HG03565 (cell line): ENCODE measurements at regions not wholly inside any gene's neighbourhood (a gene's known extent, or its start where the extent isn't known, plus 50 kb on each side); places are given as distances from the start of the nearest gene placed in this dataset.

Experiments
- ATAC-seq: cut with Tn5 transposase; IDR thresholded peaks from one replicate; pipeline ENCODE4 v1.9.1; 2021; ENCODE audit warnings: mild to moderate bottlenecking, moderate library complexity; ENCODE audit not compliant: unreplicated experiment

DNA sequence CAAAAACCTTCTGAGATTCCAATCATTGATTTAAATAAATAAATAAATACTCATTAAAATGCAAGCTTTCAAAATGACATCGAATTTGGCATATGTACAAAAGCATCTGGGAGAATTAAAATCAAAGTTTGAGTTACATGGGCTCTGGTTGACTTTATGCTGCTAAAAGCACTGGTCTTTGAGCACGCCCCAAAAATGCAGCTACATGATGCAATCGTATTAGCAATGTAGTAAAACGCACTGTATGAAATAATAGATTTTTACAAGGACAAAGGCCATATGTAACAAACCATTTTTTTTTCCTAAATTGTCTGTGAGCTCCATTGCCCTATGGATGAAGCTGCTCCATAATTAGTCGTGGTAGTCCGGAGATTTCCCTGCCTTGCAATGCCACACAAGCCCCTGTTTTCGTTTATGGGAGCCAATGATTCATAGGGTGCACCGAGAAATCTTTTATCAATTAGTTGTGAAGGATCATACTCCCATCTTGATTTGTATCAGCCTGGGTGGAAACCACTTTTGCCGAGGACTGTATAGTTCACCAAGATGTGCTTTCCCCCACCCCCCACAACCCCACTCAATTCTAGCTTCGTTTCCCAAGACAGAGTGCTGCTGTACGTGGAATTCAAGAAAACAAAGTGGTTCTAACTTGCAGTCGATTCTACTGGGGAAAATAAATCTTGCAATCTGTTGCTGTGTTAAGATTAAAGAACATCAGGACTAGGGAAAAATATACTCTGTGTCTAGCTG lies 268.4 kb downstream of the IRS1 start:
- ATAC-seq = no peak

GRCh38 chr2:226529556-226529955 lies 270.1 kb downstream of the IRS1 start:
- ATAC-seq = no peak

DNA sequence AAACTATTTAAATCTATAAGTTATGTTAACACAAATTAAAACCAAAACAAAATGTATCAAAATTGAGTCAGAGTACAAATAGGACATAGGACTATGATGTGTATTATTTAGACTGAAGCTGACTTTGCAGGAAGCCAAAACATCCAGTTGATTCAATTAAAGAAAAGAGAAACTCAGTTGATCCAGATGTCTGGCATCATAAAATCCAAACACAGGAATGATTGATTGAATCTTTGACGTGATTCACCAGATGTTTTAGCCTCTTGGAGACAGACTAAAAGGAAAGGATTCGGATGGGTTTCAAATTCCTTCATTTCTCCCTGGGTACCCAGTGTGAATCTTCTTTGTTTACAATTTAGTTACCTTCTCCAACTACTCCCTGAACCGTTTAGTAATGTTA lies 272.9 kb downstream of the IRS1 start:
- ATAC-seq = no peak

GRCh38 chr2:226524381-226524843 lies 275.2 kb downstream of the IRS1 start:
- no peak for ATAC-seq

DNA sequence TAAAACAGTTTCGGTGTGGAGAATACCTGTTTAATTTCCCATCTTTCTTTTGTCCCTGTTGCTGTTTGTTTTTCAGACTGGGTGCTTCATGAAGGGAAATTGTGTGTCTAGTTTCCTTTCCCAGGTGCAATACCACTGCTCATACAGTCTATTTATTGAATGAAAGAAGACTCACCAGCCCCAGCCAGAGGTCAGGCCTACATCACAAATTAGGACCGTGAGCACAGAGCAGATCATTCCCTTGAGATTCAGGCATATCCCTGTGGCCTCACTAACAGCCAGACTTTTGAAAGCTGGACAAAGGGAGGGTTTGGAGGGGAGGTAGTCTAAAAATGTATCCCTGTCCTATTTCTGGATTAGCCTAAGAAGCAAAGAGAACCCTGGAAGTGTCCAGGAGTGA lies 278.9 kb downstream of the IRS1 start:
- ATAC-seq = no peak

DNA sequence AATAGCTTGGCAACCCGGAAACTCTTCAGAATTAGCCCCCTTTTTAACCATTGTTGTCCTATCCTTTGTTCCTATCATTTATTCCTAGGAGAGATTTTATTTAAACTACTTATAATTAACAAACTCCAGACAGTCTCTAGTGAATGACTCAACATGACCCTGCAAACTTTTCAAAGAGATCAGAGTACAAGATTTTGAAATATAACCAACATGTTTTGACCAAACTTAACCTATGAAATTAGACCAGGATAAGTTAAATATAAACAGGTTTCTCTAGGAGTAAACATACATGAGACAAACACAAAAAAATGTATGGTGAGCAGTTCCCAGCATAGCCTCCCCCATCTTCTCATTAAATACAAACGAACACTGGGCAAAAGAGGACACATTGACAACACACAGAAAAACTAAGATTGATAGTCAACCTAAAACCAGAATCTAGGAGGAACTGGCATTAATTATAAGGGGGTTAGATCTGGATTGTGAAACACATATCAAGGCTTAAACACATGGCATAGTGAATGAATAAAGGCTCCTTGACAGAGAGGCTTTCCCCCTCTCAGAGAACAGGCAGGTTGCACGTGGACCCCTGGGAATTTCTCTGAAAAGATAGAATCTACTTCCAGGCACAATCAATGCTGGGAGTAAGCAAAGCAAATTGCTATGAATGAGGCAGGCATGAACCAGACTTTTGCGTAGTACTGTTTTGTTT lies 284.1 kb downstream of the IRS1 start:
- ATAC-seq = no peak

DNA sequence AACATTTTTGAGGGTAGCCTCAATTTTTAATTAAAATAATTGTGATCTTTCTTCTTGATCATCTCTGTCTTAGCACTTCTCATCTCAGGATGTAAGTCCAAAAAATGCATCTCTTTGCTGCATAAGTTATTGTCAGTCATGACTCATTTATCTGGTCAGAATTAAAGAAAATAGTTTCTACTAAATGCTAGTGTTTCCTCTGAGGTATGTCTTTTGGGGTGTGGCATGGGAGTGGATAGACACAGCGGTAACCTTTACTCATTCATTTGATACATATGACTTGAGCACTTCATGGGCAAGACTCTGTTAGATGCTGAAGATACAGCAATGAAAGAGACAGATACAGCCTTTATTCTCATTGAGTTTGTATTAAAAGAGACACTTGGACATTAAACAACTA lies 284.7 kb downstream of the IRS1 start:
- no peak for ATAC-seq

DNA sequence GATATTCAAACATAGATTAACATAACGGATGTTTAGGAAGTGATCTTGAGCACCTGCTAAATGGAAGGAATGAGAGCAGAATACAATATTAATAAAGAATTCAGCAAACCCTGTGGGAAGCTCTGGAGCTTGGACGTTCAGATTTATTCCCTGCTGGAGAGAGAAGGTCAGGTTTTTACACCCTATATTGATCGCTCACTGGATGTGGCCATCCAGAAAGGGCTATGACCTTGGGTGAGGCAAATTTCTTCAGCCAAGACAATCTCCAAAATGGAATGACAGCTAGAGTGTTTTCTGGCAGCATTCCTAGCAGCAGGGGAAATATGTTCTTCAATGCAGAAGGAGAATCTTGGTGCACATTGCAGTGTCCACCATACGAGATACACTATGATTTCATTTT lies 288.3 kb downstream of the IRS1 start:
- no peak for ATAC-seq

- ATAC-seq = no peak
Measured at GRCh38 chr2:226508683-226509082, 290.9 kb downstream of the IRS1 start.

DNA sequence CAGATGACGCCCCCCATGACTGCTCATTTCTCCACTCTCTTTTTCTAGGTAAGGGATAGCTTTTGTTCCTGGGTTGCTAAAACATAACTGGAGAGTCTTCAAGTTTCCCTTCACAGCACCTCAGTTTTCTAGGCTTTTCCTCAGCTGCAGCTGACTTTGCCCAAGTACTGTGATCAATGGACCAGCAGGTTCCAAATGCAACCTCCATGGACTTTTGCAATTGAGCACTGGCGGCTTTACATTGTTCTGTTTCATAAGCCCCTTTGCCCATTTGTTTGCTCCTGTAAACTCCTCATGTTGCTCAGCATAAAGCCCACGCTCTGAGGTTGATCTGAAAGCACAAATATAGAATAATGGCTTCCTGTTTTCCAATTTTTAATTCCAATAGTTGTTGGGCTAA lies 291.6 kb downstream of the IRS1 start:
- no peak for ATAC-seq

DNA sequence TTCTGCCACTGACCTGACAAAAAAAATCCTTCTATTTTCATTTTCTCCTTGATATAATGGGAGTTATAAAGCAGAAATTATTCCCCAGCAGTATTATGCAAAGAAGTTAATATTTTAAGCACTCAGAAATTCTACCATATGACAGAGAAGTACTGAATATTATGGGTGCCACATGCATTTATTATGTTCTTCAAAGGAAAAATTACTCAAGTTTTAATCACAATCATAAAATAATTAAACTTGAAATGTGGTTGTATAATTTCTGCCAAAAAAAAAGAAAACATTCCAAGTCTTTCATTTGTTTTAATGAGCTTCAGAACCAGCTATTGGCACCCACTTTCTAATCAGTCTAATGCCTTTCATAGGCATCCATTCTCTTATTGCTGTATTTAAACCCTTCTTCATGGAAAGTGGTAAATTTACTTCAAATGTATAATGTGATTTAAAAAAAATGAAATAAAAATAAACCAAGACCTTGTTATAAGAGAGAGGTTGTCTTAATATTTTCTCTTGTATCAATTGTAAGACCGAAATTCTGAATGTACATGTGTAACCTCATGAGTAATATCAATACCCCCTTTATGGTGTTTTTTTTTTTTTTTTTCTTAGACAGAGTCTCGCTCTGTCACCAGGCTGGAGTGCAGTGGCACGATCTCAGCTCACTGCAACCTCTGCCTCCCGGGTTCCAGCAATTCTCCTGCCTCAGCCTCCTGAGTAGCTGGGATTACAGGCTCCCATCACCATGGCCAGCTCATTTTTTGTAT lies 302.3 kb downstream of the IRS1 start:
- ATAC-seq = peak; percentile 71

GRCh38 chr2:226496273-226496550 lies 303.4 kb downstream of the IRS1 start:
- no peak for ATAC-seq

DNA sequence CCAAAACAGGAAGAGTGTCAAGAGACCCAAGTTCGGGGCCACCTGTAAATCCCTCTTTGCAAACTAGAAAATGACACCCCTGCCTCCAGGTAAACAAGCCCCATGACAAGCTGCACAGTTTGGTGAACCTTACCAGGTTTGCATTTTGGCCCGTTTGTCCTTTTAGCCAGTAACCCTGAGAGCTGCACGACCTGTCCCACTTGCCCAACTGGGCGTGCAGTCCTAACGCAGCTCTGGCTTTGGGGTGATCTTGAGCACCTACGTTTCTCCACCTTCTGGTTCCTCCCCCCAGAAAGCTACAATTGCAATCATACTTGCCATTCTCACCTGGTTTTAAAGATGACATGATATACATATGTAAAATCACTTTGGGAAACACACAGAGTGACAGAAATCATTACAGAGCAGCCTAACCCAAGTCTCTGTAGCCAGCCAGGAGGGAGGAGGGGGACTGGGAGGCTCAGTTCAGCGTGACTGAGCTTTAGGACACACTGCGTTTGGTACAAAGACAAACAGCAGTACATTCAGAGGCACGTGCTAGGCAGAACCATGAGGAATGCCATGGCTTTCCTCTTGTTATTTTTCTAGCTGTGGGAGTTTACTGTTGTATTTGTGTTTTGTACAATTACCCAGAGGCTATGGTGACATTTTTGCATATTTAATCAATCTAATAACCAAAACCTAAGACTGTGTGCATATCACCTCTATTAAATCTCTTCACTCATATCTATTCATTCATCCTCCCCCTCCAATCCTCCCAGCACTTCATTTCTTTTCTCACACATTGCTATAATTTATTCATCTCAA lies 304.0 kb downstream of the IRS1 start:
- ATAC-seq = no peak

- no peak for ATAC-seq
Measured at GRCh38 chr2:226491112-226491511, 308.5 kb downstream of the IRS1 start.

DNA sequence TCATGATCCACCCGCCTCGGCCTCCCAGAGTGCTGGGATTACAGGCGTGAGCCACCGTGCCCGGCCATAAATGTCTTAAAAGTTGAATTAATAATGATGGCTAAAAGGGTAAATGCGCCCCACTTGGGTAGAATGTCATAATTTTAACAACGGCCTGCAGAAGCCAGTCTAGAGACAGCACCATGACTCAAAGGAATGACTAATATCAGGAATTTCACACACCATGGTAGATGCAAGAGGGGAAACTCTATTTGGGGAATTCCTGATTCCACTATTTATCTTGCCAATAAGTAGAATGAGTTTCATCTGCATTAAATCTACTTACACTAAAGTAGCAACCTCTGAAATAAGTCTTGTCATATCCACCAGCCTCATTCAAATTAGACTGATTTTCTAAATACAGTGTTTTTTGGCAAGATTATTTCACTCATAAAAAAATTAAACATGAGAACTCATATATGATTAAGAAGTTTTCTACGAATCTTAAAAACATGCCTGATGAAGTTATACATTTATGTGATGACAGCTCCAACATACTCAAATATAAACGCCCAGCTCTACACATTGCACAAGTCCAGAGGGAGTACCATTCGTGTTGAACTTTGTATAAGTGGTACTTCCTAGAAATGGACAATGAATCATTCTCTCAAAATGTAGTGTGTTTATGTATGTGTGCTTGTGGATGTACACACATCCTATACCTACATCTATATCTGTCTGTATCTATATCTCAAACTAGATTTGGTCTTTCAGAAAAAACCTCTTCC lies 309.7 kb downstream of the IRS1 start:
- ATAC-seq = peak; percentile 71

DNA sequence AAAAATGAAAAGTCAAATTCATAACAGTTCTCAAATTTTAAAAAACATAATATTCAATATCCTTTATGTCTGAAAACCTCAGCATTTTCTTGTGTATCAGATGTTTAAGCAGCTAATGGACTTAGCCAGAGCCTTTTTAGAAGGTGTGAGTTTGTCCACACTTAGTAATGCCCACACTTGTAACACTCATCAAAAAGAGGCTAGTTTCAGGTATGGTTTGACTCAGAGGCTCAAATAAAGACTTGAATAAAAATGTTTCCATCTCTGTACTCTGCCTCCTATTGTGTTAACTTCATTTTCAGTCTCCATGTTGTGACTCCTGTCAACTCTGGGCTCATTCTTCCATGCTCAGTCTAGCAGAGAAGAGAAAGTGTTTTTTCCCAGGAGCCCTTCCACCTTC lies 311.6 kb downstream of the IRS1 start:
- peak; percentile 49 for ATAC-seq

DNA sequence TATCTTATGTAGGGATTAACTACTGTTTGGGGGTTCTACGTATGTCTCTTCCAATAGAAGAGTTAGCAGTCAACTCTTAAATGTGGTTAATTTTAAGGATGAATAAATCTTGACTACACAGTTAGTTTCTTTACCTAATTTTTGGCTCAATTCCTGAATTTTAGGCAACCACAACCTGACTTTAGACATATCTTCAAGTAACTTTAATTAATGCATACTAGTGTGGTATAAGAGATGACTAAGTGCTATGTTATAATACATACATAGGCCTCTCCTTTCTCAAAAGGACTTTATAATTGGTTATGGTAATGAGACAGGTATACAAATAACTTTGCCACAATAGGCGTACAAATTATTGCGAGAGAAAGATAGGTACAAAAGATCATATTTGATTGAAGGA lies 312.0 kb downstream of the IRS1 start:
- no peak for ATAC-seq

- ATAC-seq = no peak
Measured at GRCh38 chr2:226483745-226484619, 315.6 kb downstream of the IRS1 start.

DNA sequence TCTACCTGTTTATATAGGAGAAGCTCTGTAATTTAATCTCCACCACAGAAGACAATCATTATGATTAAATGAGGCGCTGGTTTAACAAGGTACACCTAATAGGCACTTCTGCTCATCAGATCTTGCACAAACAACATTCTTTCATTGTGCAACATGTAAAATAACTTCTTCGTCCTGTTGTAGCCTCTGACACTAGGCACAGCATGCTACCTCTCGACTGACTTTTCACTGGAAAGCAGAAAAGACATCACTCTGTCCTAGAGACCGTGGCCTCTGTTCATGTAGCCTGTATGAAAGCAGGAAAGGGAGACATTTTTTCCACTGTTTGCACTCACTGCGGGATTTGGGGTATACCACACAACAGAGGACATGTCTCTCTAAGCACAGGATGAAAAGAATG lies 316.5 kb downstream of the IRS1 start:
- ATAC-seq = no peak
